Activated naive CD8-positive, alpha-beta T cell (primary cell): ENCODE measurements at regions not wholly inside any gene's neighbourhood (a gene's known extent, or its start where the extent isn't known, plus 50 kb on each side); places are given as distances from the start of the nearest gene placed in this dataset.

ENCODE experiments used
- H3K27ac Mint-ChIP-seq: one replicate; pipeline ENCODE4 v1.8.0; 2021; ENCODE audit warnings: mixed read lengths
- H3K27me3 Mint-ChIP-seq: one replicate; pipeline ENCODE4 v1.8.0; 2021; ENCODE audit warnings: mixed read lengths
- H3K36me3 Mint-ChIP-seq: one replicate; pipeline ENCODE4 v1.8.0; 2021; ENCODE audit warnings: mixed read lengths
- H3K4me1 Mint-ChIP-seq: one replicate; pipeline ENCODE4 v1.8.0; 2021; ENCODE audit warnings: low read depth, mixed read lengths
- H3K4me3 Mint-ChIP-seq: one replicate; pipeline ENCODE4 v1.8.0; 2021; ENCODE audit warnings: mild to moderate bottlenecking, mixed read lengths
- H3K9me3 Mint-ChIP-seq: one replicate; pipeline ENCODE4 v1.8.0; 2021; ENCODE audit warnings: low read depth, mixed read lengths

- H3K9me3 Mint-ChIP-seq, result peaks cover 12% of the 10 kb centered on the region
- peaks cover 8% of the 10 kb centered on the region for H3K36me3 Mint-ChIP-seq
- peaks cover 3% of the 10 kb centered on the region for H3K4me1 Mint-ChIP-seq
- H3K27me3 Mint-ChIP-seq, result peaks cover 5% of the 10 kb centered on the region
- no peak overlapping the region for H3K4me3 Mint-ChIP-seq
- no peak overlapping the region for H3K27ac Mint-ChIP-seq
These were observed 56.4 kb upstream of the C15orf39 start for GRCh38 chr15:75145027-75145841.

DNA sequence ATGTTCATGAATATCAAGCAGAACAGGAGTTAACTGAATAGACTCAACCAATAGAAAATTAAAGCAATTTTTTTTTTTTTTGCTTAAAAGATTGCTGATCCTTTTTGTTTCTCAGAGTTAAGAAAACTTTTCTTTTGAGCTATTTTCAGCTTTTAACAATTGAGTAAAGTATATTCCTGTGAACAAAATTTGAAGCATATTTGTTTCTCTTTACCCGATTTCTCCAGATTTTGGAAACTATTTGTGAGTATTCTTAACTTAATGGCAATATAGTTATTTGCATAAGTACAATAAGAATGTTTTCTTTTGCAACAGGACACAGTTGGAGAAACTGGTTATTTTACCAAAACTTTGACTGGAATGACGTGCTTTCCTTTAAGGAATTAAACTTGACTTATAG is 53.4 kb upstream of the C15orf39 start:
- H3K36me3 Mint-ChIP-seq, result no peaks in the 10 kb centered on the region
- no peak overlapping the region for H3K27ac Mint-ChIP-seq
- no peaks in the 10 kb centered on the region for H3K27me3 Mint-ChIP-seq
- peaks cover 7% of the 10 kb centered on the region for H3K4me1 Mint-ChIP-seq
- H3K9me3 Mint-ChIP-seq, result peaks cover under 1% of the 10 kb centered on the region
- H3K4me3 Mint-ChIP-seq, result no peak overlapping the region

DNA sequence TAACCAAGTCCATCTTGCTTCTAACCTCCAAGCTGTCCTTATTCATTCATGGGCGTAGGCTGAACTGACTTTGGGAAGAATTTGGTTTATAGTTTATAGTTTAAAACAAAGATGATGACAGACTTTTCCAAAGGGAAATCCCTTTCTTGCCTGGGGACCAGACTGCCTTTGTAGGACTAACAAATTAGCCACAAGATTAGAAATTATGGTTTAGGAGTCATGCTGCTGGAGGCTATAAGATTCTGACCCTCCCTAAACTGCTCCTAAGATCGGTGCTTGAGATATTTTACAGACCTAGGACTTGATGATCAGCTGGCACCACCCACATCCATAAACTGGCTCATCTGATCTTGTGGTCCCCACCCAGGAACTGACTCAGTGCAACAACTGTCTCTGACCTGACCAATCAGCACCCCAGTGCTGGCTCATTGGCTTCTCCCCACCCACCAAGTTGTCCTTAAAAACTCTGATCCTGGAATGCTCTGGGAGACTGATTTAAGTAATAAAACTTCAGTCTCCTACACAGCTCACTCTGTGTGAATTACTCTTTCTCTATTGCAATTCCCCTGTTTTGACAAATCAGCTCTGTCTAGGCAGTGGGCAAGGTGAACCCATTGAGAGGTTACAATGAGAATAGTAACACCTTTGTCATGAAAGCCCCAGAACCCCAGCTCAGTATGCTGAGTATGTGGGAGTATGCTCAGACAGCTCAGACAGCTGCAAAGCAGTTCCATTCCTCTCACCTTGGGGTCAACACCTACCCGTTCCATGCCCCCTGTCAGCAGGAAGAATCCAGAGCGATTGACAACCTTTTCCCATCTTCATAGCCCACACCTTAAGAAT is 51.6 kb upstream of the C15orf39 start:
- Mint-ChIP-seq H3K4me1 (peaks cover 12% of the 10 kb centered on the region), H3K27ac (no peak overlapping the region), H3K27me3 (no peaks in the 10 kb centered on the region), H3K9me3 (no peaks in the 10 kb centered on the region), H3K4me3 (no peak overlapping the region), H3K36me3 (no peaks in the 10 kb centered on the region)

- Mint-ChIP-seq H3K27ac (no peak overlapping the region), H3K4me1 (peaks cover 12% of the 10 kb centered on the region), H3K4me3 (no peak overlapping the region), H3K27me3 (no peaks in the 10 kb centered on the region), H3K36me3 (no peaks in the 10 kb centered on the region), H3K9me3 (no peaks in the 10 kb centered on the region)
These were observed 50.2 kb upstream of the C15orf39 start for GRCh38 chr15:75151214-75152128.
